BE2C (cell line): ENCODE measurements at regions not wholly inside any gene's neighbourhood (a gene's known extent, or its start where the extent isn't known, plus 50 kb on each side); places are given as distances from the start of the nearest gene placed in this dataset.

Experiments used
- DNase-seq: peaks from one replicate; pipeline ENCODE4 v3.0.0-alpha.2; 2020
- H3K27me3 ChIP-seq: fragments of 250-450 bp; sonication (Bioruptor Pico); 2 replicates; pipeline ENCODE4 v1.5.1; 2020; ENCODE audit warnings: mild to moderate bottlenecking
- H3K36me3 ChIP-seq: fragments of 250-450 bp; sonication (Bioruptor Pico); 2 replicates; pipeline ENCODE4 v1.5.1; 2020; ENCODE audit warnings: mild to moderate bottlenecking
- H3K4me1 ChIP-seq: fragments of 250-450 bp; sonication (Bioruptor Pico); 2 replicates; pipeline ENCODE4 v1.5.1; 2020
- H3K4me3 ChIP-seq: 2 replicates; pipeline ENCODE4 v1.5.1; 2011; ENCODE audit warnings: low read depth, low read length
- H3K9me3 ChIP-seq: fragments of 250-450 bp; sonication (Bioruptor Pico); 2 replicates; pipeline ENCODE4 v1.5.1; 2020
- CTCF ChIP-seq: IDR thresholded peaks from 2 replicates; pipeline ENCODE4 v1.5.1; 2012; ENCODE audit warnings: mild to moderate bottlenecking, low read depth, low read length

- no peaks in the 10 kb centered on the region for H3K4me1 ChIP-seq
- H3K36me3 ChIP-seq = no peaks in the 10 kb centered on the region
- H3K4me3 ChIP-seq = no peak overlapping the region
- no peak for TF ChIP-seq CTCF
- no peak for DNase-seq
- H3K9me3 ChIP-seq = no peaks in the 10 kb centered on the region
- H3K27me3 ChIP-seq = no peaks in the 10 kb centered on the region
These were observed 129.8 kb upstream of the TRIM2 start for GRCh38 chr4:153074486-153074885.

- no peak for DNase-seq
- no peaks in the 10 kb centered on the region for H3K36me3 ChIP-seq
- no peaks in the 10 kb centered on the region for H3K27me3 ChIP-seq
- H3K4me1 ChIP-seq = no peaks in the 10 kb centered on the region
- H3K9me3 ChIP-seq = no peaks in the 10 kb centered on the region
- no peak for TF ChIP-seq CTCF
- no peak overlapping the region for H3K4me3 ChIP-seq
These were observed 129.2 kb upstream of the TRIM2 start for GRCh38 chr4:153074936-153075630.

- H3K9me3 ChIP-seq = no peaks in the 10 kb centered on the region
- no peak overlapping the region for H3K4me3 ChIP-seq
- no peaks in the 10 kb centered on the region for H3K27me3 ChIP-seq
- TF ChIP-seq CTCF = no peak
- DNase-seq = no peak
- H3K36me3 ChIP-seq = no peaks in the 10 kb centered on the region
- no peaks in the 10 kb centered on the region for H3K4me1 ChIP-seq
These were observed 128.3 kb upstream of the TRIM2 start for GRCh38 chr4:153075836-153076518.

- Histone ChIP-seq H3K27me3 (no peaks in the 10 kb centered on the region), H3K4me1 (no peaks in the 10 kb centered on the region), H3K4me3 (no peak overlapping the region), H3K36me3 (no peaks in the 10 kb centered on the region), H3K9me3 (no peaks in the 10 kb centered on the region)
- DNase-seq = no peak
- no peak for TF ChIP-seq CTCF
These were observed 127.4 kb upstream of the TRIM2 start for GRCh38 chr4:153076861-153077260.

- H3K4me3 ChIP-seq = no peak overlapping the region
- no peak for DNase-seq
These were observed 124.3 kb upstream of the TRIM2 start for GRCh38 chr4:153079857-153080391.

More at GRCh38 chr4:153079857-153080391, 124.3 kb upstream of the TRIM2 start:
- H3K9me3 ChIP-seq = no peaks in the 10 kb centered on the region
- no peaks in the 10 kb centered on the region for H3K36me3 ChIP-seq
- no peak for TF ChIP-seq CTCF
- H3K27me3 ChIP-seq = no peaks in the 10 kb centered on the region
- no peaks in the 10 kb centered on the region for H3K4me1 ChIP-seq
